ENCODE measurements at regions not wholly inside any gene's neighbourhood (a gene's known extent, or its start where the extent isn't known, plus 50 kb on each side); places are given as distances from the start of the nearest gene placed in this dataset.

DNA sequence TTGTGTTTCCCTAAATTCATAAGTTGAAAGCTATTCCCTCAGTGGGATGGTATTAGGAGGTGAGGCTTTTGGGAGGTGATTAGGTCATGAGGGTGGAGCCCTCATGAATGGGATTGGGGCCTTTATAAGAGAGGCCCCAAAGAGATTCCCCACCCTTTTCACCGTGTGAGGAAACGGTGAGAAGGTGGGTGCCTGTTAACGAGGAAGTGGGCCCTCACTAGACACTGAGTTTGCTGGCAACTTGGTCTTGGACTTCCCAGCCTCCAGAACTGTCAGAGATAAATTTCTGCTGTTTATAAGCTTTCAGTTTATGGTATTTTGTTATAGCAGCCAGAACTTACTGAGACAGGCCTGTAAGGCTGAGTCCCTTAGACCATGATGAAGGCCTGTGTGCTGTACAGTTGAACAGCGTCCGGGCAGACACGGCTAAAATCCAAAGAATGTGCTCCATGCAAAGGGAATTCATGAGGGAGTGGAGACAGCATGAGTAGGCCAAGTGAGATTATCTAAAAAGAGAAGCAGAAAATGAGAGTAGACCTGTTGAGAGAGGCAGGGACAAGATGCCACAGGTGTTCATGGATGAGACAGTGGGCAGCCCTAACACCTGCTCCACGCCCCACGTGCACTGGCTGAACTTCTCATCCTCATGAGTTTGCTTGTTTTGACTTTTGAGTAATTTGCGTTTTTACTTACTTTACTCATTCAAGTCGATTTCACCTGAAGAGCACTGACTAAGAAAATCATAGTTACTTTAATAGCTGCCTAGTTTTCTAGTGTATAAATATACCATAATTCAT, 66.9 kb upstream of the SFMBT2 start:
- DNase-seq = no peak

DNA sequence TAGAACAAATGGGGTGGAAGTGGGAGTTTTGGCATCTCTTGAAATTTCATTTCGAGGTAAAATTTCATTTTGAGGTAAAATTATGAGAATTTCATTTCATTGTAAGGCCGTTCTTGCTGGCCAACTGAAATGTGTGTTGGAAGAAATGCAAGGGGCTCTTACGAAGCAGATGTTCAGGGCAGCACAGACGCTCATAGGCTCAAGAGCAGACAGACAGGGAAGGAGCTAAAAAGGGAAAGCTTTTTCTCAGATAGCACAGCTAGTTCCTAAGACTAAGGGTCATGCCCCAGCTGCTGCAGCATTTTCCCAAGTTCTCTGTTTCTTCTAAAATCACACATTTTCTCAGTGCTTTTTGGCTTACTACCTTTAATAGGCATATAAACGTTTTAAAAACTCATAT, 65.1 kb upstream of the SFMBT2 start:
- no peak for DNase-seq

DNA sequence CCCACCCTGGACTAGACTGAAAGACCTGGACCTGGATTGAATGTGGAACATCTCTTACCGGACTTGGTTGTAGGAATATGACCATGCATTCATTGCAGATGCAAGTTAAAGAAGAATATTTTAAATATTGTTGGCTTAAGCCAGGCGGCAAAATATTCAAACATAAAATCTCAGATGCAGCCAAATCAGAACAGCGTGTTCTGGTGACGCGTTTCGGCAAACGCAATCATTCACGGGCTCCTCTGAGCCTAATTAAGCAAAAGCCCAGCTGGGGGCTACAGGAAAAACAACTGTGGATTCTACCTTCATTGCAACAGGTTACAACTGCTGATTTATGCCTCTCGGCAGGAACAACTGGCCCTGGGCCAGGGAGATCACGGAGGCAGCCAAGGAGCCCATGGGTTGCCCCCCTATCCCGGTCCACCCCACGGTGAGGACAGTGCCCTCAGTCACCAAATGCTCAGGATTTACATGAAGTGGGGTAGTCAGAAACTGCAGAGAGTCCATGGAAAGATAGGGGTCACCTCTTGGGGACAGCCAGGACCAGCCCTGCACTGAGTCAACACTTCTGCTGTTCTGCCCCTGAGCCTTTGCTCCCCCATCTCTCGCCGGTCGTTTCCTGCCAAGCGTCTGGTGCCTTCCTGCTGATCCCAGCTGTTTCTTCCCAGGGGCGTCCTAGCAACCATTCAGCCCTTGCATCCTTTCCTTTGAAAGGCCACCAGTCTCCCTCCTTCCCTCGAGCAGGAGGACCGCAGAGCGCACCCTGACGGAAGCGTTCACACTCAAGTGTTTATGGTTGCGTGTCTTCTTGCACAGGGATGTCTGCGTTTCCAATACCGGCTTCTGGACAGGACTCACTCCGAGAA, 64.4 kb upstream of the SFMBT2 start:
- no peak for DNase-seq

DNA sequence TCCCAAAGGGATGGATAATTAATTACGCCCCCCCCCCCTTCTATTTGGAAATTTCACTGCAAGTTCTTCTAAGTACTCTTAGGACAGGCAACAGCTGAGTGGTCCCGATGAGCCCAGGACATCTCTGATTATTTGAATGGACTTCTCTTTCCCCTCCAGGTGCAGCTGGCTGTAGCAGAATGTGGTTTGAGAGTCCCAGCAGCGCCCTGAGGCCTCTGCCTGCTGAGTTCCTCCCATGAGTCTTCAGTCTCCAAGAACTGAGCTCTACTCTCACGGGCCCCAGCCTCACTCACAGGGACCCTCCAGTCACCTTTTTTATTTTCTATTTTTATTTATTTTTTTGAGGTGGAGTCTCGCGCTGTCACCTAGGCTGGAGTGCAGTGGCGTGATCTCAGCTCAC, 63.6 kb upstream of the SFMBT2 start:
- DNase-seq = no peak

DNA sequence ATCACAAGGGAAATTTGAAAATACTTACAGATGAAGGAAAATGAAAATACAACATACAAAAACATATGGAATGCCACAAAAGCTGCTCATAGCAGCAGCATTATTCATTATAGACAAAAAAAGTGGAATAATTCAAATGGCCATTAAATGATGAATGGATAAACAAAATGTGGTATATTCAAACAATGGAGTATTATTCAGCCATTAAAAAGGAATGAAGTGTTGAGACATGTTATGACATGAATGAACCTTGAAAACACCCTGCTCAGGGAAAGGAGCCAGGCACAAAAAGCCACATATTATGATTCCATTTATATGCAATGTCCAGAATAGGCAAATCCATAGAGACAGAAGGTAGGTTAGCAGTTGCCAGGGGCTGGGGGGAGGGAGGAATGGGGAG, 62.6 kb upstream of the SFMBT2 start:
- DNase-seq = no peak

DNA sequence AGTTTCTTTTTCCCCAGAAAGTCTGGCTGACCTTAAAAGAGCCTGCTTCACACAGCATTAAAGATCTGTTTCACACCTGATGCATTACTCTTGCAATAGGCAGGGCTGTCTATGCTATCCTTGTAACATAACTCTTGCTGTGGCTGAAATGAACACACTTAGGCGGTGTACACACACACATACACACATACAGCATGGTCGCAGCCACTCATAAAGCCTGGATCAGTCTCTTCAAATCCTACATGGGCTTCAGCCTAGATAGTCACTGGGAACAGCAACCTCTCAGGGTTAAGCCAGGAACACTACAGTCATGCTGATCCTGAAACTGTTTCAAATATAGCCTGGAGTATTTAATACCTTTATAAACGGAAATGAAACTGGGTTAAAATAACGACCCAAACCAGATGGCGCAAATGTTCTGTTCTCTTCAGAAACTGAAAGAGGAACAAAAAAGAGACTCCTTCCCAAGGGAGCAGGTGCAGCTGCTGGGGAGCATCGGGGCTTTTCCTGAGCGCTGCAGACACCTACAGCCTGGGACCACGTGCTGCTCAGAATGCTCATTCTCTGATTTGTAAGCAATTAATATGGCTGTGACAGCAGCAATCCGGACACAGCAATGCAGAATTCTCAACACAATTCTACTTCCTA, 61.0 kb upstream of the SFMBT2 start:
- peak; percentile 19 to 76 for DNase-seq

DNA sequence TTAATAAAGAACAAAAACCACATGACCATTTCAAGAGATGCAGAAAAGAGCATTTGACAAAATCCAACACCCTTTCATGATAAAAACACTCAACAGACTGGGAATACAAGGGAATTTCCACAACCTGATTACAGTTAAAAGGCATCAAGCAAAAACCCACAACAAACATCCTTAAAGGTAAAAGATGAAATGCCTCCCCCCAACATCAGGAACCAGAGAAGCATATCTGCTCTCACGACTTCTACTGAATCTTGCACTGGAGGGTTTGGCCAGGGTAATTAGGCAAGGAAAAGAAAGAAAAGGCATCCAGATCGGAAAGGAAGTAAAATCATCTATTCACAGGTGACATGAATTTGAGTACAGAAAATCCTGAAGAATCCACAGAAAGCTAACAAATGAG, 59.5 kb upstream of the SFMBT2 start:
- no peak for DNase-seq

DNA sequence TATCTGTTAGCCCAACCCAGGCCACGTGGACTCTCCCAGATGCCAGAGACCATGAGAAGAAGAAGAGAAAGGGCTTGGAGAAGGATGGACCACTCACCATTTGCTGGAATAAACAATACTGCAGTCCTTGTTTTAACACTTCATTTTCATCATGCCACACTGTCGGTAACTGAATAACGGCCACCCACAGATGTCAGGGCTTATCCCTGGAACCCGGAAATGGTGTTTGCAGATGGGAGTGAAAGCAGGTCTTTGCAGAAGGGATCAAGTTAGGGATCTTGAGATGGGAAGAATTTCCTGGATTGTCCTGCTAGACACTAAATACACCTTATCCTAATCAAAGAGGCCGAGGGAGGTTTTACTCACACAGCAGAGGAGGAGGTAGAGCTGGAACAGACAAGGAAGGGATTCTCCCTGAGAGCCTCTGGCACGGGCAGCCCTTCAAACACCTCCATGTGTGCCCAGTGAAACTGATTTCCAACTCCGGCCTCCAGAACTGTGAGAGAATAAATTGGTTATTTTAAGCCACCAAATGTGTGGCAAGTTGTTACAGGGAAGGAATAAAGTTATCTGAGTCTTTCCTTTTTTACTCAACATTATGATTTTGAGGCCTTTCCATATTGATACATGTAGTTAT, 56.3 kb upstream of the SFMBT2 start:
- DNase-seq = no peak

DNA sequence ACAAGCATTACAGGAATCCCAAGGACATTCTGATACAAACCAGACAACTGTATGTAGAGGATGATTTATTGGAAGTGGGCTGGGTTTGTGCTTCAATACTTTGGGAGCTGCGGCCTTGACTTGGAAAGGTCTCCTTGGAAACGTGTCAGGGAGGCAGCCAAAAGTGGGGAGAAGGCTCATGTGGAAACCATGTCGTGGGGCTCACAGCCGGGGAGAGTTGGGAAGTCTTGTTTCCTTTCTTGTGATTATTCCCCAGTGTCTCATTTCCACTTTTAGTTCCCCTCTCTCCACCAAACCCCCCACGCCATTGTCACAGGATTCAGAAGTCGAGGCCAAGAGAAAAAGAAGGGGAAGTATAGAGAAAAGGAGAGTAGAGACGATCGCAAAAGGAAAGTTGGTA, 53.9 kb upstream of the SFMBT2 start:
- DNase-seq = no peak

Data from CD4-positive, alpha-beta T cell treated with Interleukin-4 for 1 hour (primary cell).